Smooth muscle cell (in vitro differentiated cells): ENCODE measurements at regions not wholly inside any gene's neighbourhood (a gene's known extent, or its start where the extent isn't known, plus 50 kb on each side); places are given as distances from the start of the nearest gene placed in this dataset.

Experiments
- DNase-seq: peaks from one replicate; lab custom pipeline; 2025; ENCODE audit not compliant: unreplicated experiment; lab: John Stamatoyannopoulos, UW
- H2AFZ ChIP-seq: fragments of 200-600 bp; sonication (generic); 2 replicates; pipeline ENCODE4 v1.6.0; 2016; ENCODE audit warnings: antibody characterized with exemption, low read depth, mild to moderate bottlenecking
- H3F3A ChIP-seq: fragments of 200-600 bp; sonication (generic); 2 replicates; pipeline ENCODE4 v1.6.0; 2017; ENCODE audit warnings: antibody characterized with exemption, low read depth
- H3K27ac ChIP-seq: fragments of 200-600 bp; sonication (generic); 2 replicates; pipeline ENCODE4 v1.5.1; 2016; ENCODE audit warnings: low read depth, mild to moderate bottlenecking
- H3K27me3 ChIP-seq: fragments of 200-600 bp; sonication (generic); 2 replicates; pipeline ENCODE4 v1.6.1; 2016; ENCODE audit warnings: low read depth, mild to moderate bottlenecking
- H3K36me3 ChIP-seq: fragments of 200-600 bp; sonication (generic); 2 replicates; pipeline ENCODE4 v1.5.1; 2016; ENCODE audit warnings: low read depth
- H3K4me1 ChIP-seq: fragments of 200-600 bp; sonication (generic); 2 replicates; pipeline ENCODE4 v1.5.1; 2016; ENCODE audit warnings: low read depth
- H3K4me2 ChIP-seq: fragments of 200-600 bp; sonication (generic); 2 replicates; pipeline ENCODE4 v1.6.0; 2016; ENCODE audit warnings: mild to moderate bottlenecking
- H3K4me3 ChIP-seq: fragments of 200-600 bp; sonication (generic); 2 replicates; pipeline ENCODE4 v1.5.1; 2016; ENCODE audit warnings: mild to moderate bottlenecking
- H3K79me2 ChIP-seq: fragments of 200-600 bp; sonication (generic); 2 replicates; pipeline ENCODE4 v1.6.0; 2016; ENCODE audit warnings: low read depth, mild to moderate bottlenecking
- H3K9ac ChIP-seq: fragments of 200-600 bp; sonication (generic); 2 replicates; pipeline ENCODE4 v1.6.0; 2016; ENCODE audit warnings: low read depth
- H3K9me3 ChIP-seq: fragments of 200-600 bp; sonication (generic); replicated peaks from 2 replicates; pipeline ENCODE4 v1.5.1; 2016; ENCODE audit warnings: low read depth
- H4K20me1 ChIP-seq: fragments of 200-600 bp; sonication (generic); 2 replicates; pipeline ENCODE4 v1.6.0; 2016; ENCODE audit warnings: low read depth
- CTCF ChIP-seq: fragments of 200-600 bp; sonication (generic); IDR thresholded peaks from 2 replicates; pipeline ENCODE4 v1.5.1; 2017; ENCODE audit warnings: borderline replicate concordance, mild to moderate bottlenecking, antibody characterized with exemption; ENCODE audit not compliant: insufficient read depth, poor library complexity, severe bottlenecking
- WGBS: methylation state at CpG from one replicate; pipeline ENCODE4 v1.1.7; 2016; ENCODE audit warnings: low lambda C conversion rate; 5-methylcytosine and 5-hydroxymethylcytosine counted together

- Histone ChIP-seq H3K9ac (no peak overlapping the region), H2AFZ (no peak overlapping the region), H4K20me1 (no peaks in the 10 kb centered on the region), H3K4me2 (no peak overlapping the region), H3F3A (no peaks in the 10 kb centered on the region), H3K79me2 (no peaks in the 10 kb centered on the region), H3K9me3 (no peaks in the 10 kb centered on the region), H3K27ac (no peak overlapping the region), H3K4me3 (no peak overlapping the region), H3K4me1 (no peaks in the 10 kb centered on the region), H3K27me3 (no peaks in the 10 kb centered on the region), H3K36me3 (no peaks in the 10 kb centered on the region)
- no peak for TF ChIP-seq CTCF
- DNase-seq = no peak
- 70% methylated on average over 13 of the region's 13 CpGs for WGBS
Observed at GRCh38 chr17:79304884-79305283, 230.3 kb downstream of the ENGASE start.

- WGBS = 91% methylated on average over 7 of the region's 7 CpGs
- no peak for DNase-seq
- H3K27ac ChIP-seq = no peak overlapping the region
Observed at GRCh38 chr17:79303641-79304205, 229.1 kb downstream of the ENGASE start.

GRCh38 chr17:79301469-79301868, 226.8 kb downstream of the ENGASE start:
- Histone ChIP-seq H3K36me3 (no peaks in the 10 kb centered on the region), H3K27ac (no peak overlapping the region), H3K9ac (no peak overlapping the region), H3K9me3 (no peaks in the 10 kb centered on the region), H3K27me3 (no peaks in the 10 kb centered on the region), H4K20me1 (no peaks in the 10 kb centered on the region), H3K4me1 (no peaks in the 10 kb centered on the region), H3F3A (no peaks in the 10 kb centered on the region), H3K4me3 (no peak overlapping the region), H3K79me2 (no peaks in the 10 kb centered on the region), H3K4me2 (no peak overlapping the region), H2AFZ (no peak overlapping the region)
- no peak for TF ChIP-seq CTCF
- no peak for DNase-seq
- WGBS = 79% methylated on average over 8 of the region's 8 CpGs

More at GRCh38 chr17:79303641-79304205, 229.1 kb downstream of the ENGASE start:
- Histone ChIP-seq H4K20me1 (no peaks in the 10 kb centered on the region), H3K36me3 (no peaks in the 10 kb centered on the region), H3K27me3 (no peaks in the 10 kb centered on the region), H2AFZ (no peak overlapping the region), H3K9ac (no peak overlapping the region), H3K79me2 (no peaks in the 10 kb centered on the region), H3K4me3 (no peak overlapping the region), H3K4me1 (no peaks in the 10 kb centered on the region), H3K9me3 (no peaks in the 10 kb centered on the region), H3K4me2 (no peak overlapping the region), H3F3A (no peaks in the 10 kb centered on the region)
- TF ChIP-seq CTCF = no peak

- 87% methylated on average over 7 of the region's 7 CpGs for WGBS
- H2AFZ ChIP-seq = no peak overlapping the region
- no peak overlapping the region for H3K4me2 ChIP-seq
- no peaks in the 10 kb centered on the region for H3K4me1 ChIP-seq
- DNase-seq = no peak
- H3K79me2 ChIP-seq = no peaks in the 10 kb centered on the region
- H3K36me3 ChIP-seq = no peaks in the 10 kb centered on the region
- no peaks in the 10 kb centered on the region for H3K9me3 ChIP-seq
- no peaks in the 10 kb centered on the region for H4K20me1 ChIP-seq
- H3K27ac ChIP-seq = no peak overlapping the region
- H3K4me3 ChIP-seq = no peak overlapping the region
- no peaks in the 10 kb centered on the region for H3F3A ChIP-seq
- H3K27me3 ChIP-seq = no peaks in the 10 kb centered on the region
- no peak overlapping the region for H3K9ac ChIP-seq
- no peak for TF ChIP-seq CTCF
Observed at GRCh38 chr17:79299349-79299748, 224.7 kb downstream of the ENGASE start.
